GM12878 (cell line): ENCODE measurements at regions not wholly inside any gene's neighbourhood (a gene's known extent, or its start where the extent isn't known, plus 50 kb on each side); places are given as distances from the start of the nearest gene placed in this dataset.

Experiments
- ATAC-seq: fragments of 200-7000 bp; cut with Tn5 transposase; 3 replicates; pipeline ENCODE4 v1.9.1; 2020; ENCODE audit warnings: mild to moderate bottlenecking, moderate library complexity
- BruUV-seq: library from RNA; stranded (reverse); fragments of 400-500 nt; replicated peaks from 2 replicates; lab custom pipeline; 2021; lab: Mats Ljungman, UMichigan
- CTCF ChIA-PET: fragments of 300-600 bp; sonication (Branson Sonifier 250); formaldehyde crosslinking; extraction: SDS; loops from one replicate; lab custom pipeline; 2021; ENCODE audit warnings: inconsistent platforms; lab: Yijun Ruan, JAX
- POLR2A ChIA-PET: fragments of 350-600 bp; formaldehyde crosslinking; extraction: SDS; loops from one replicate; lab custom pipeline; 2021; ENCODE audit warnings: inconsistent platforms; lab: Charles Lee
- RAD21 ChIA-PET: fragments of 300-600 bp; sonication (Branson Sonifier 250); formaldehyde crosslinking; loops from one replicate; lab custom pipeline; 2023; ENCODE audit warnings: antibody characterized with exemption; ENCODE audit not compliant: unreplicated experiment; lab: Charles Lee
- SMC1A ChIA-PET: fragments of 300-600 bp; sonication (Branson Sonifier 250); formaldehyde crosslinking; loops from one replicate; lab custom pipeline; 2023; ENCODE audit not compliant: unreplicated experiment, uncharacterized antibody; lab: Charles Lee
- DNase-seq: peaks from one replicate; pipeline ENCODE4 v3.0.0-alpha.2; 2011; ENCODE audit warnings: low read depth, low spot score
- FAIRE-seq: peaks from 3 replicates; lab custom pipeline; 2011; peaks lifted over from hg19 to GRCh38; lab: Jason Lieb, UNC
- H2AFZ ChIP-seq: 2 replicates; pipeline ENCODE4 v1.6.0; 2011; ENCODE audit warnings: low read depth, low read length, control low read depth; ENCODE audit not compliant: control insufficient read depth
- H3K27ac ChIP-seq: 2 replicates; pipeline ENCODE4 v1.5.1; 2011; ENCODE audit warnings: control low read depth; ENCODE audit not compliant: control insufficient read depth, insufficient read depth
- H3K27me3 ChIP-seq, 2 experiments: replicated peaks in 1 of 2; 2 replicates each; pipeline versions ENCODE4 v1.6.0 to v1.6.1; 2011; ENCODE audit warnings: low read length in 1 of 2; ENCODE audit not compliant: control insufficient read depth in 2 of 2, insufficient read depth in 2 of 2
- H3K36me3 ChIP-seq, 2 experiments: 2 replicates each; pipeline ENCODE4 v1.5.1; 2011; ENCODE audit warnings: low read length in 1 of 2; ENCODE audit not compliant: control insufficient read depth in 2 of 2, insufficient read depth in 2 of 2
- H3K4me1 ChIP-seq: 2 replicates; pipeline ENCODE4 v1.6.1; 2011; ENCODE audit warnings: mild to moderate bottlenecking, low read length, moderate library complexity, mixed read lengths; ENCODE audit not compliant: control insufficient read depth, insufficient read depth
- H3K4me2 ChIP-seq: 2 replicates; pipeline ENCODE4 v1.6.0; 2011; ENCODE audit warnings: control low read depth; ENCODE audit not compliant: control insufficient read depth, insufficient read depth
- H3K4me3 ChIP-seq: fragments of 200-600 bp; sonication (generic); 2 replicates; pipeline ENCODE4 v1.5.1; 2016
- H3K79me2 ChIP-seq: 2 replicates; pipeline ENCODE4 v1.6.0; 2011; ENCODE audit warnings: low read length; ENCODE audit not compliant: control insufficient read depth, insufficient read depth
- H3K9ac ChIP-seq: 2 replicates; pipeline ENCODE4 v1.8.0; 2011; ENCODE audit warnings: low read length, control low read depth, mixed read lengths; ENCODE audit not compliant: control insufficient read depth, insufficient read depth
- H3K9me3 ChIP-seq: replicated peaks from 3 replicates; pipeline ENCODE4 v1.5.1; 2011; ENCODE audit warnings: mild to moderate bottlenecking, low read length; ENCODE audit not compliant: control insufficient read depth, insufficient read depth
- H4K20me1 ChIP-seq: 2 replicates; pipeline ENCODE4 v1.6.0; 2011; ENCODE audit not compliant: control insufficient read depth, insufficient read depth
- ATF7 ChIP-seq: fragments of 450-650 bp; IDR thresholded peaks from 2 replicates; pipeline ENCODE4 v1.6.1; 2016; ENCODE audit warnings: low read depth, mild to moderate bottlenecking
- BHLHE40 ChIP-seq, 2 experiments: fragments of 450-650 bp in 1 of 2; IDR thresholded peaks; 2 replicates each; pipeline ENCODE4 v1.6.1; 2011 to 2017; ENCODE audit warnings: low read depth in 2 of 2, borderline replicate concordance in 1 of 2, improper control_type of control experiment in 1 of 2, low read length in 1 of 2, mild to moderate bottlenecking in 1 of 2
- DPF2 ChIP-seq: fragments of 450-650 bp; IDR thresholded peaks from 2 replicates; pipeline ENCODE4 v1.6.1; 2017; ENCODE audit warnings: mild to moderate bottlenecking
- GATAD2B ChIP-seq: fragments of 450-650 bp; conservative IDR thresholded peaks from 2 replicates; pipeline ENCODE4 v1.6.1; 2017; ENCODE audit warnings: low read depth, mild to moderate bottlenecking, moderate library complexity
- HDGF ChIP-seq: fragments of 450-650 bp; IDR thresholded peaks from 2 replicates; pipeline ENCODE4 v1.6.1; 2016; ENCODE audit warnings: antibody characterized with exemption
- IRF5 ChIP-seq: fragments of 450-650 bp; IDR thresholded peaks from 2 replicates; pipeline ENCODE4 v1.6.1; 2017; ENCODE audit warnings: borderline replicate concordance
- NFYA ChIP-seq: IDR thresholded peaks from 2 replicates; pipeline ENCODE4 v1.6.1; 2011; ENCODE audit warnings: low read depth, mild to moderate bottlenecking, low read length, improper control_type of control experiment, borderline replicate concordance
- RAD51 ChIP-seq: fragments of 450-650 bp; IDR thresholded peaks from 2 replicates; pipeline ENCODE4 v1.6.1; 2016; ENCODE audit warnings: moderate library complexity, mild to moderate bottlenecking, inconsistent platforms
- RUNX3 ChIP-seq: IDR thresholded peaks from 2 replicates; pipeline ENCODE4 v1.6.1; 2012; ENCODE audit warnings: low read length, inconsistent platforms
- WRNIP1 ChIP-seq: IDR thresholded peaks from 2 replicates; pipeline ENCODE4 v1.6.1; 2011; ENCODE audit warnings: low read depth, low read length, improper control_type of control experiment, borderline replicate concordance
- ZBTB40 ChIP-seq: fragments of 450-650 bp; IDR thresholded peaks from 2 replicates; pipeline ENCODE4 v1.6.1; 2016; ENCODE audit warnings: mild to moderate bottlenecking, moderate library complexity, borderline replicate concordance
- ZNF687 ChIP-seq: fragments of 450-650 bp; IDR thresholded peaks from 2 replicates; pipeline ENCODE4 v1.6.1; 2017; ENCODE audit warnings: mild to moderate bottlenecking, moderate library complexity
- WGBS: methylation state at CpG from one replicate; pipeline ENCODE4 v1.1.6; 2016; ENCODE audit warnings: low lambda C conversion rate; ENCODE audit not compliant: insufficient replicate concordance, insufficient coverage; ENCODE audit errors: missing lambda C conversion rate; 5-methylcytosine and 5-hydroxymethylcytosine counted together
- in situ Hi-C: fragments of 300-500 bp; cut with MboI; formaldehyde crosslinking; loops from 9 replicates; pipeline ENCODE4 v1.14.3; 2018; ENCODE audit warnings: mixed read lengths
- intact Hi-C: fragments of 100-400 bp; cut with micrococcal nuclease; formaldehyde crosslinking; loops from one replicate; pipeline ENCODE4 v1.14.2; 2022; ENCODE audit not compliant: unreplicated experiment

- intact Hi-C loops: no loop called here
- H3K79me2 ChIP-seq: no peaks in the 10 kb centered on the region
- H3K27me3 ChIP-seq: no peaks in the 10 kb centered on the region
- 25% methylated on average over 1 of the region's 1 CpG for WGBS
- no peak for DNase-seq
- no TSS peak for BruUV-seq
- ChIA-PET POLR2A (no interaction called here), SMC1A (no interaction called here)
- H3K27ac ChIP-seq: no peak overlapping the region
- no peaks in the 10 kb centered on the region for H3K4me1 ChIP-seq
- H3K4me2 ChIP-seq: no peak overlapping the region
- no peaks in the 10 kb centered on the region for H3K36me3 ChIP-seq
- no peak overlapping the region for H2AFZ ChIP-seq
- ATAC-seq: no peak
- no peak overlapping the region for H3K4me3 ChIP-seq
- H3K9ac ChIP-seq: no peak overlapping the region
- FAIRE-seq: no peak
- no peaks in the 10 kb centered on the region for H3K9me3 ChIP-seq
- H4K20me1 ChIP-seq: no peaks in the 10 kb centered on the region
- in situ Hi-C loops: no loop called here
- TF ChIP-seq HDGF (no peak), IRF5 (no peak), DPF2 (no peak), WRNIP1 (no peak), RAD51 (no peak), RUNX3 (no peak), GATAD2B (no peak), ZBTB40 (no peak), BHLHE40 (IDR thresholded peaks at IDR 0.05; ENCODE audit: borderline replicate concordance in 1 of 2, low read depth in 2 of 2, low read length in 1 of 2) (no peak), ATF7 (no peak), ZNF687 (no peak), NFYA (no peak)
- TF ChIP-seq, all 136 proteins: peak for 0
- RAD21 ChIA-PET: no interaction called here
- CTCF ChIA-PET: no interaction called here
These were observed 74.8 kb downstream of the ZNF622 start for GRCh38 chr5:16390825-16391224.
